Omental fat pad (tissue), 3 donors: ENCODE measurements at regions not wholly inside any gene's neighbourhood (a gene's known extent, or its start where the extent isn't known, plus 50 kb on each side); places are given as distances from the start of the nearest gene placed in this dataset.

Source experiments
- ATAC-seq: fragments of 150-250 bp; one replicate; pipeline ENCODE4 v1.9.1; 2016; ENCODE audit warnings: mild to moderate bottlenecking, moderate library complexity; ENCODE audit not compliant: low FRiP score
- DNase-seq: peaks from one replicate; pipeline ENCODE4 v3.0.0-alpha.2; 2019; ENCODE audit warnings: low spot score
- TF ChIP-seq, protein P1 (sequence below), 3 donors: fragments of 450-650 bp; IDR thresholded peaks; one replicate each; pipeline ENCODE4 v1.5.1; 2016 to 2017; ENCODE audit warnings: antibody characterized with exemption in 3 of 3, mild to moderate bottlenecking in 3 of 3, moderate library complexity in 2 of 3

DNA sequence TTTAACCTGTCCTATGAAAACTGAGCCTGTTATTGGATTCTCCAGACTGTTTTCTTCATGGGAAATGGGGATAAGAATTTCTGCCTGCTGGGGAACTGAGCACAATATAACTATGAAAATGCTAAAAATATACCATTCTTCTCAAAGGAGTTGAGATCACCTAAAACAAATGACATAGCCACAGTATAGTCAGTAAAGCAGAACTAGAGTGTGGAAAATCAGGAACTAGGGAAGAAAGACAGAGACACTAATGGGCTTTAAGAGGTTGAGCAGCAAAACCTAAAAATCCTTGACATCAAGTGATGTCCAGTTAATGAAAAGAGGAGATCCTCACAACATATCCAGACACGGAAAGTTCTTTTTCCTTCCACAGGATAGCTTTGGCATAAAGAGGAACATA lies 215.7 kb upstream of the CST7 start:
- TF ChIP-seq, protein P1, sequence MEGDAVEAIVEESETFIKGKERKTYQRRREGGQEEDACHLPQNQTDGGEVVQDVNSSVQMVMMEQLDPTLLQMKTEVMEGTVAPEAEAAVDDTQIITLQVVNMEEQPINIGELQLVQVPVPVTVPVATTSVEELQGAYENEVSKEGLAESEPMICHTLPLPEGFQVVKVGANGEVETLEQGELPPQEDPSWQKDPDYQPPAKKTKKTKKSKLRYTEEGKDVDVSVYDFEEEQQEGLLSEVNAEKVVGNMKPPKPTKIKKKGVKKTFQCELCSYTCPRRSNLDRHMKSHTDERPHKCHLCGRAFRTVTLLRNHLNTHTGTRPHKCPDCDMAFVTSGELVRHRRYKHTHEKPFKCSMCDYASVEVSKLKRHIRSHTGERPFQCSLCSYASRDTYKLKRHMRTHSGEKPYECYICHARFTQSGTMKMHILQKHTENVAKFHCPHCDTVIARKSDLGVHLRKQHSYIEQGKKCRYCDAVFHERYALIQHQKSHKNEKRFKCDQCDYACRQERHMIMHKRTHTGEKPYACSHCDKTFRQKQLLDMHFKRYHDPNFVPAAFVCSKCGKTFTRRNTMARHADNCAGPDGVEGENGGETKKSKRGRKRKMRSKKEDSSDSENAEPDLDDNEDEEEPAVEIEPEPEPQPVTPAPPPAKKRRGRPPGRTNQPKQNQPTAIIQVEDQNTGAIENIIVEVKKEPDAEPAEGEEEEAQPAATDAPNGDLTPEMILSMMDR (IDR thresholded peaks at IDR 0.05), result no peak
- ATAC-seq, result no peak
- DNase-seq, result no peak

- TF ChIP-seq, protein P1 (IDR thresholded peaks at IDR 0.05), result no peak
- DNase-seq (no peak), ATAC-seq (no peak)
Measured at GRCh38 chr20:24734139-24734538, 214.9 kb upstream of the CST7 start.

DNA sequence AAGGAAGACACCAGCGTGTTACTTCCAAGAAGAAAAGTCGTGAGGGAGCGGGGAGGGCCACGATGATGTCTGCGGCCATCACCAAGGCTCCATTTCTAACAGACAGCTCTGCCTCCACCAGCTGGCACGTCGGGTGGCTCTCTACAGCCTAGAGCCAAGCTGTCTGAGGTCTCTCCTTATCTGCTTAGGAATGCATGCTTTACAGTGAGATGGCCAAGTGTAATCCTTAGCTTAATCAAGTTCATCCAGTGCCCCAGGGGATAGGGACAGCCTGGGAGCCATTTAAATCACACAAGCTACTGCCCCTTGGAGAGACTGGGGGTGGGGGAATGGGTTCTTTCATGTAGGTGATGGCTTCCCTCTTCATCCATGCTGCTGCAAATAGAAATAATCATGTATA lies 213.8 kb upstream of the CST7 start:
- TF ChIP-seq, protein P1 (IDR thresholded peaks at IDR 0.05), result no peak
- DNase-seq (no peak), ATAC-seq (no peak)

DNA sequence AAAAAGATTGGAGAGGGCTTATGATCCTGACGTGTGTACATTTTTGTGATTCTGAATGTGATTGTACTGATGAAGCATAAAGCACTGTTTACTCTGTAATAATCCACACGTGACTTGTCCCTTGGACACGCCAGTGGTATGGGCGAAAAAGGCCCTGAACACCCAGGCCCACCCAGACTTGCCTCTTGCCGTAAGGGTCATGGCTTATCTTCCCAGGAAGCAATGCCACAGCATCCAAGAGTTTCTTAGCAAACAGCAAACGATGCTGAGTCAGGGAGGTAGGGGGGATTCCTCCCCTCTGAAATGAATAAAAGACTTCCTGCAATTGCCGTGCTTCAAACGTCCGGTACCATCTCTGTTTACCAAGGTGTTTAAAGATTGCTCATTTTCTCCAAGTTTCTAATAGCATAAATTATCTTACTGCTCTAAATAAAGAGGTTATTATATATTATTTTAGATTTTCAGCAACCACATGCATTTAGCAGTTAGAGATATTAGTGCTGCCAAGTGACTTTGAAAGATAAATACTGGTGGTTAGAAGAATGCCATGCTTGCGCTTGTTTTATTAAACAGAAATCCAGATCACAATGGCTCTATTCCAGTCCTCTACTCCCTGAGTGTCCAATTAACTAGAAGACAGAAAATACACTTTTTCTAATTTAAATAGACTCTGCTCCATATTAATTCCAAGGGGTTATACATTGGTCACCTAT lies 212.8 kb upstream of the CST7 start:
- no peak for DNase-seq
- ATAC-seq, result no peak
- TF ChIP-seq, protein P1 (IDR thresholded peaks at IDR 0.05), result no peak

- TF ChIP-seq, protein P1 (IDR thresholded peaks at IDR 0.05), result no peak
- ATAC-seq, result no peak
- DNase-seq, result no peak
Measured at GRCh38 chr20:24736844-24737211, 212.2 kb upstream of the CST7 start.

DNA sequence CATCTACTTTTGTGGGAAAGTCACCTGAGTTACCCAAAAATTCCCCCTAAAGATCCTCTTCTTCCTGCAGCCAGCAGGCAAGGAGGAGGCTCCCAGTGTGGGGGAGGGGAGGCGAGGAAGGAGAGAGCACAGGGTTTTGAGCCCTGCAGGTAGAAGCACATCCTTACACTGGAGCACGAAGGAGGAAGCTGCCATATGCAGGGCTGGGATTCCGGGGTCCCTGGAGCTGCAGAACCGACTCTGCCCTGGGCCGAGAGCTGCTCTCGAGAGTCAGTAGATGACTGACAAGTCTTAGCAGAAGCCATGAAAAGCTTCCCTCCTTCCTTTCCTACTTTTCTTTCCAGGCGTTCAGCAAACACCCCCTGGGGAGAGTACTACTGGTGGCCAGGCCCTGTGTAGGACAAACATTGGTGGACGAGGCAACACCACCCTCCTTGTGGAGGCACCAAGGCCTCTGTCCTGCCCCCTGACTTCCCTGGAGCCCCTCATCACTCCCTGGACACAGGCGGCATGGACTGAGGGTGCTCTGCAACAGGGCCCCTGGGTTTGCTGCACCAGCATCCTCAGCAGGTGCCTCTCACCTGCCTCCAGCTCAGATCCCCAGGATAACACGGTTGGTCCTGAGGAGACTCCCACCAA lies 211.7 kb upstream of the CST7 start:
- ATAC-seq (no peak), DNase-seq (no peak)
- TF ChIP-seq, protein P1 (IDR thresholded peaks at IDR 0.05), result no peak
